PC-3 (cell line): ENCODE measurements at regions not wholly inside any gene's neighbourhood (a gene's known extent, or its start where the extent isn't known, plus 50 kb on each side); places are given as distances from the start of the nearest gene placed in this dataset.

Source experiments
- ATAC-seq: fragments of 200-7000 bp; cut with Tn5 transposase; 2 replicates; pipeline ENCODE4 v1.9.1; 2020; ENCODE audit warnings: mild to moderate bottlenecking, moderate library complexity
- BruUV-seq: library from RNA; stranded (reverse); fragments of 400-500 nt; replicated peaks from 2 replicates; lab custom pipeline; 2021; lab: Mats Ljungman, UMichigan
- CTCF ChIA-PET: fragments of 300-600 bp; sonication (Branson Sonifier 250); formaldehyde crosslinking; loops from one replicate; lab custom pipeline; 2022; ENCODE audit warnings: antibody characterized with exemption; lab: Charles Lee
- POLR2A ChIA-PET: fragments of 300-600 bp; sonication (Branson Sonifier 250); formaldehyde crosslinking; loops from one replicate; lab custom pipeline; 2022; ENCODE audit warnings: antibody characterized with exemption; ENCODE audit not compliant: unreplicated experiment; lab: Charles Lee
- DNase-seq: peaks from one replicate; pipeline ENCODE4 v3.0.0-alpha.2; 2015
- H2AFZ ChIP-seq: fragments of 300-600 bp; sonication (generic); 2 replicates; pipeline ENCODE4 v1.6.0; 2016; ENCODE audit warnings: antibody characterized with exemption, low read length
- H3F3A ChIP-seq: fragments of 300-600 bp; sonication (generic); one replicate; pipeline ENCODE4 v1.6.0; 2017; ENCODE audit warnings: antibody characterized with exemption, low read length, control low read depth, mild to moderate bottlenecking; ENCODE audit not compliant: unreplicated experiment
- H3K27ac ChIP-seq: fragments of 300-600 bp; sonication (generic); 2 replicates; pipeline ENCODE4 v1.5.1; 2016; ENCODE audit warnings: mild to moderate bottlenecking, low read length
- H3K27me3 ChIP-seq: fragments of 300-600 bp; sonication (generic); 2 replicates; pipeline ENCODE4 v1.6.1; 2016; ENCODE audit warnings: low read length, mixed read lengths
- H3K36me3 ChIP-seq: fragments of 300-600 bp; sonication (generic); 2 replicates; pipeline ENCODE4 v1.6.1; 2016; ENCODE audit warnings: low read depth, mixed run types, low read length, mixed read lengths
- H3K4me1 ChIP-seq: fragments of 300-600 bp; sonication (generic); 2 replicates; pipeline ENCODE4 v1.5.1; 2016; ENCODE audit warnings: low read length; ENCODE audit not compliant: insufficient read depth
- H3K4me2 ChIP-seq: fragments of 300-600 bp; sonication (generic); 2 replicates; pipeline ENCODE4 v1.6.0; 2016; ENCODE audit warnings: low read length
- H3K4me3 ChIP-seq: fragments of 300-600 bp; sonication (generic); 2 replicates; pipeline ENCODE4 v1.5.1; 2016; ENCODE audit warnings: mild to moderate bottlenecking, low read length, mixed read lengths
- H3K79me2 ChIP-seq: fragments of 300-600 bp; sonication (generic); 2 replicates; pipeline ENCODE4 v1.6.1; 2017; ENCODE audit warnings: low read length, mixed read lengths
- H3K9ac ChIP-seq: fragments of 300-600 bp; sonication (generic); 2 replicates; pipeline ENCODE4 v1.6.0; 2016; ENCODE audit warnings: mild to moderate bottlenecking, low read length
- H3K9me2 ChIP-seq: fragments of 300-600 bp; sonication (generic); replicated peaks from 2 replicates; pipeline ENCODE4 v1.6.1; 2016; ENCODE audit warnings: mixed run types, low read length, mixed read lengths
- H3K9me3 ChIP-seq: fragments of 300-600 bp; sonication (generic); 2 replicates; pipeline ENCODE4 v1.6.1; 2016; ENCODE audit warnings: low read length, mixed read lengths
- H4K20me1 ChIP-seq: fragments of 300-600 bp; sonication (generic); 2 replicates; pipeline ENCODE4 v1.6.1; 2016; ENCODE audit warnings: low read length, mixed read lengths
- EZH2 ChIP-seq: fragments of 300-600 bp; sonication (generic); IDR thresholded peaks from one replicate; pipeline ENCODE4 v1.6.1; 2017; ENCODE audit warnings: antibody characterized with exemption, mild to moderate bottlenecking, low read length; ENCODE audit not compliant: unreplicated experiment
- EZH2phosphoT487 ChIP-seq: fragments of 300-600 bp; sonication (generic); IDR thresholded peaks from 2 replicates; pipeline ENCODE4 v1.6.1; 2018; ENCODE audit warnings: mild to moderate bottlenecking, antibody characterized with exemption, low read length, borderline replicate concordance
- intact Hi-C: fragments of 100-400 bp; cut with micrococcal nuclease; formaldehyde crosslinking; loops from 2 replicates; pipeline ENCODE4 v1.9.0; 2023
- TF ChIP-seq, protein P1 (sequence below): fragments of 300-600 bp; sonication (generic); conservative IDR thresholded peaks from 2 replicates; pipeline ENCODE4 v1.5.1; 2017; ENCODE audit warnings: antibody characterized with exemption, low read depth, mild to moderate bottlenecking, low read length

DNA sequence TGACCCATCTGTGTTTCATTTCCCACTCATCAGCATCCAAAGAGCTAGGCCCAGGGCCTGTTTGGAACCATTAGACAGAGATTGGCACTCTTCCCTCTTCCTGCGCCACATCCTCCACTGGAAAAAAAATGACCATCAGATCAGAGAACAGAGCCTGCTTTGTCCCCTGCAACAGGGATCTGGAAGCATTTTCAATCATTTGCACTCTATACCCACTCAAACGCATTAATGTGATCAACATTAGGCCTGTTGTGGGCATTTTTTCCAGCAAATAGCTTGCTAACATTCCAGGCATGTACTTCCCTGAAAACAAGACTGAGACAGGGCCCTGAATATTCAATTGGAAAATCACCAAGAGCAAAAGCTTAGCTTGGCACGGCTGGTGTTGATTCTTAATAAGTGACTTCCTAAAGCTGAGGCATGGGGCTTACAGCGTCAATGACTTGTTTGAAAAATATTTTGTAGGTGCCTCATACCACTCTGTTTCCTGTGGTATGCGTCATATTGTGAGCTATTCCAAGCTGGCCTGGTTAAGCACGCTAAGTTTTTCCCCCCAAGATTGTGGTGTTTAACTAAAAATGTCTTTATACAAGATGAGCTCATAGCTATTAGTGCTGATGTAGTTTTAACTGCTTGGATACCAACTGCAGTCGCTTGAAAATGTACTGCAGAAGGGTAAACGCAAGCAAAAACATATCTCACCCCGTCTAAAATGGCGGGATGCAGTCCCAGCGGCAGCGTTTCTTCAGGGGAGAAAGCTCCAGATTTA lies 404.4 kb downstream of the SPRY2 start:
- Histone ChIP-seq H3K4me1 (peaks cover 44% of the 10 kb centered on the region), H3K9me2 (no peaks in the 10 kb centered on the region), H3K9me3 (no peaks in the 10 kb centered on the region), H2AFZ (peak overlapping the region; percentile 65), H3K27me3 (no peaks in the 10 kb centered on the region), H3K79me2 (no peaks in the 10 kb centered on the region), H3K4me2 (peak overlapping the region; percentile 54), H3K9ac (peak overlapping the region; percentile 80), H3K36me3 (no peaks in the 10 kb centered on the region), H3K27ac (peak overlapping the region; percentile 97), H3K4me3 (no peak overlapping the region), H3F3A (peaks cover 10% of the 10 kb centered on the region), H4K20me1 (no peaks in the 10 kb centered on the region)
- DNase-seq = peak; percentile 95
- BruUV-seq = no TSS peak
- peak; percentile 95 for ATAC-seq
- intact Hi-C loops = loop anchor here (1.0 to 10.0 kb wide), 7 partner anchors 53 to 406 kb away; partner anchors contain the start of gene SPRY2
- TF ChIP-seq EZH2 = no peak
- no peak for TF ChIP-seq EZH2phosphoT487
- TF ChIP-seq, protein P1, sequence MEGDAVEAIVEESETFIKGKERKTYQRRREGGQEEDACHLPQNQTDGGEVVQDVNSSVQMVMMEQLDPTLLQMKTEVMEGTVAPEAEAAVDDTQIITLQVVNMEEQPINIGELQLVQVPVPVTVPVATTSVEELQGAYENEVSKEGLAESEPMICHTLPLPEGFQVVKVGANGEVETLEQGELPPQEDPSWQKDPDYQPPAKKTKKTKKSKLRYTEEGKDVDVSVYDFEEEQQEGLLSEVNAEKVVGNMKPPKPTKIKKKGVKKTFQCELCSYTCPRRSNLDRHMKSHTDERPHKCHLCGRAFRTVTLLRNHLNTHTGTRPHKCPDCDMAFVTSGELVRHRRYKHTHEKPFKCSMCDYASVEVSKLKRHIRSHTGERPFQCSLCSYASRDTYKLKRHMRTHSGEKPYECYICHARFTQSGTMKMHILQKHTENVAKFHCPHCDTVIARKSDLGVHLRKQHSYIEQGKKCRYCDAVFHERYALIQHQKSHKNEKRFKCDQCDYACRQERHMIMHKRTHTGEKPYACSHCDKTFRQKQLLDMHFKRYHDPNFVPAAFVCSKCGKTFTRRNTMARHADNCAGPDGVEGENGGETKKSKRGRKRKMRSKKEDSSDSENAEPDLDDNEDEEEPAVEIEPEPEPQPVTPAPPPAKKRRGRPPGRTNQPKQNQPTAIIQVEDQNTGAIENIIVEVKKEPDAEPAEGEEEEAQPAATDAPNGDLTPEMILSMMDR = no peak
- ChIA-PET POLR2A (interaction anchor here (0.6 to 1.4 kb wide), 8 partner anchors 39 to 1294 kb away, joined by 3 to 11 read pairs (median 6); partner anchors contain the start of gene SPRY2), CTCF (interaction anchor here (0.5 to 1.3 kb wide), 4 partner anchors 161 to 655 kb away, joined by 3 to 8 read pairs (median 4); partner anchors contain the start of gene SPRY2)

- ATAC-seq (no peak), DNase-seq (no peak)
- peaks cover 44% of the 10 kb centered on the region for H3K4me1 ChIP-seq
- H2AFZ ChIP-seq = 0 out of 2 replicates have a peak overlapping the region, but pooled peaks have one; percentile 18
- no peak overlapping the region for H3K4me3 ChIP-seq
- intact Hi-C loops = loop anchor here (5.0 to 10.0 kb wide), 4 partner anchors 120 to 407 kb away; partner anchors contain the start of gene SPRY2
- TF ChIP-seq, protein P1 = no peak
- TF ChIP-seq EZH2phosphoT487 = no peak
- TF ChIP-seq EZH2 = no peak
- ChIA-PET CTCF (no interaction called here), POLR2A (no interaction called here)
- H3K27ac ChIP-seq = peak overlapping the region; percentile 97
- H3K9me2 ChIP-seq = no peaks in the 10 kb centered on the region
- no peaks in the 10 kb centered on the region for H3K9me3 ChIP-seq
- H3K27me3 ChIP-seq = no peaks in the 10 kb centered on the region
- H3K36me3 ChIP-seq = no peaks in the 10 kb centered on the region
- BruUV-seq = no TSS peak
- no peaks in the 10 kb centered on the region for H3K79me2 ChIP-seq
- peaks cover 10% of the 10 kb centered on the region for H3F3A ChIP-seq
- H4K20me1 ChIP-seq = no peaks in the 10 kb centered on the region
- no peak overlapping the region for H3K4me2 ChIP-seq
- peak overlapping the region; percentile 76; the same call in 1 of the 2 replicates for H3K9ac ChIP-seq
Observed at GRCh38 chr13:79935121-79935520, 405.8 kb downstream of the SPRY2 start.
